GM12892 (cell line): ENCODE measurements at regions not wholly inside any gene's neighbourhood (a gene's known extent, or its start where the extent isn't known, plus 50 kb on each side); places are given as distances from the start of the nearest gene placed in this dataset.
"Not testable (repeated sequence)": the region's sequence is repeated elsewhere in the genome, so short reads cannot be mapped to it uniquely, and the experiment has no call there.

Experiments used
- DNase-seq: peaks from one replicate; pipeline ENCODE4 v3.0.0; 2011; ENCODE audit not compliant: insufficient read length
- FAIRE-seq: peaks from 2 replicates; lab custom pipeline; 2011; peaks lifted over from hg19 to GRCh38; lab: Jason Lieb, UNC
- POLR2A ChIP-seq: IDR thresholded peaks from 2 replicates; pipeline ENCODE4 v1.6.1; 2011; ENCODE audit warnings: low read depth, low read length, control low read depth
- POLR2AphosphoS5 ChIP-seq: IDR thresholded peaks from 2 replicates; pipeline ENCODE4 v1.6.1; 2011; ENCODE audit warnings: low read depth, low read length, control low read depth
- TAF1 ChIP-seq: IDR thresholded peaks from 2 replicates; pipeline ENCODE4 v1.6.1; 2011; ENCODE audit warnings: low read depth, mild to moderate bottlenecking, control low read depth, low read length, borderline replicate concordance

- TF ChIP-seq TAF1 (no peak), POLR2A (no peak), POLR2AphosphoS5 (no peak)
- FAIRE-seq, result no peak
Observed at GRCh38 chr9:120312031-120312430, 267.9 kb downstream of the CDK5RAP2 start.

GRCh38 chr9:120310035-120310434 is 269.9 kb downstream of the CDK5RAP2 start:
- TF ChIP-seq TAF1, result no peak
- no peak for TF ChIP-seq POLR2A
- TF ChIP-seq POLR2AphosphoS5, result no peak
- no peak for FAIRE-seq
- DNase-seq, result no peak

More at GRCh38 chr9:120312031-120312430, 267.9 kb downstream of the CDK5RAP2 start:
- DNase-seq, result no peak

DNA sequence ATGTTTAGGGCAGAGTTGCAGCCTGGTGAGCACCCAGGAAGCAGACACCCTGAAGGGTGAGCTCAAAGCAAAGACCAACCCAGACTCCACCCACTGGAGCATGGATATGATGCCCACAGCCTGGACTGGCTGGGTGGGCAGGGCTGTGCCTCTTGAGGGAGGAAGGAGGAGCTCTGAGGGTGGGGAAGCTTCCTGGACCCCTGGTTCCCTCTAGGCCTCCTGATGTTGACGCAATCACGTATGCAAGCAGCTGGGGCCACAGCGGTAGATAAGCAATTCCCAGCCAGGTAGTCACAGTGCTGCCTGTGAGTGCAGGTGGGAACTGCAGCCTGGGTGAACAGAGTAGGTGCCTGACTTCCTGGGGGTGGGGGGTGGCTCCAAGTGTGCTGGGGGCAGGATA is 271.5 kb downstream of the CDK5RAP2 start:
- FAIRE-seq (no peak), DNase-seq (no peak)
- TF ChIP-seq POLR2A (no peak), TAF1 (no peak), POLR2AphosphoS5 (no peak)

GRCh38 chr9:120307599-120307998 is 272.4 kb downstream of the CDK5RAP2 start:
- DNase-seq, result no peak
- FAIRE-seq, result no peak
- TF ChIP-seq POLR2AphosphoS5 (no peak), POLR2A (no peak), TAF1 (no peak)

- DNase-seq, result no peak
- FAIRE-seq, result no peak
- TF ChIP-seq TAF1, result no peak
- no peak for TF ChIP-seq POLR2A
- TF ChIP-seq POLR2AphosphoS5, result no peak
Observed at GRCh38 chr9:120306561-120306960, 273.4 kb downstream of the CDK5RAP2 start.

DNA sequence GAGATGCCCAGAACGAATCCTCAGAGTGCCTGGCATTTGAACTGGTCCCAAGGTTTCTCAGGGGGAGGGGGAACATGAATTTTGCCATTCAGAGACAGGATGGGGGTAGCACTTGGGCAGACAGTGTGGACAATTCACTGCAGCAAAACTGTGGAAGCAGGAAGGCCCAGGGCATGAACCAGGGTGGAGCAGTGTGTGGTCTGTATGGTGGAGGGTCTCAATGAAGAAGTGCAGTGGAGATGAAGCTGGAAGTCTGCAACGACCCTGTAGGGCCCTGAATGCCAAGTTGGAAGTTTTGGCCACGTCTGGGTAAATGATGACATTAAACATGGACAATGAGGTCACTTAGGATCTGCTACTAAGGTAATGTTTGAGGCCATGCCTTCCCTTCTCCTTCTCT is 273.9 kb downstream of the CDK5RAP2 start:
- FAIRE-seq (no peak), DNase-seq (no peak)
- TF ChIP-seq POLR2AphosphoS5 (no peak), POLR2A (no peak), TAF1 (no peak)

DNA sequence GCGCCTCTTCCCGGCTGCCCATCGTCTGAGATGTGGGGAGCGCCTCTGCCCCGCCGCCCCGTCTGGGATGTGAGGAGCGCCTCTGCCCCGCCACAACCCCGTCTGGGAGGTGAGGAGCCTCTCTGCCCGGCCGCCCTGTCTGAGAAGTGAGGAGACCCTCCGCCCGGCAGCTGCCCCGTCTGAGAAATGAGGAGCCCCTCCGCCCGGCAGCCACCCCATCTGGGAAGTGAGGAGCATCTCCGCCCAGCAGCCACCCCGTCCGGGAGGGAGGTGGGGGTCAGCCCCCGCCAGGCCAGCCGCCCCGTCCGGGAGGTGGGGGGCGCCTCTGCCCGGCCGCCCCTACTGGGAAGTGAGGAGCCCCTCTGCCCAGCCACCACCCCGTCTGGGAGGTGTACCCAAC is 275.1 kb downstream of the CDK5RAP2 start:
- not testable (repeated sequence) for FAIRE-seq, DNase-seq

GRCh38 chr9:120303519-120303918 is 276.4 kb downstream of the CDK5RAP2 start:
- FAIRE-seq (no peak), DNase-seq (no peak)
- TF ChIP-seq POLR2AphosphoS5 (no peak), POLR2A (no peak), TAF1 (no peak)

DNA sequence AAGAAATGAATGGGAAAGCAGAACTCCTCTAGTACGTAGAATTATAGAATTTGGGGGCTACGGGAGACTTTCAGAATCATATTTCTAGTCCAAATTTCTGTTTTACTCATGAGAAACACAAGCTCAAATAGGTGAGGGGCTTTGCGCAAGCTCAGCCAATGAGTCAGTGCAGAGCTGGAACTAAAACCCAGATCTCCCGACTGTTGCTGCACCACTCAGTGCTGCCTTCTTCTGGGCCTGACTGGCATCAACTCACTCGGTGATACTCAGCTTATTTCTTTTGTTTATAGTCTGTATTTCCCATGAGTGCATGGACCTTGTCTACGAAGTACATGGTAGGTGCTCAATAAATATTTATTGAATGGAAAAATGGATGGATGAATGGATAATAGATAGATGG is 280.2 kb downstream of the CDK5RAP2 start:
- FAIRE-seq (no peak), DNase-seq (no peak)
- no peak for TF ChIP-seq TAF1
- TF ChIP-seq POLR2AphosphoS5, result no peak
- TF ChIP-seq POLR2A, result no peak

DNA sequence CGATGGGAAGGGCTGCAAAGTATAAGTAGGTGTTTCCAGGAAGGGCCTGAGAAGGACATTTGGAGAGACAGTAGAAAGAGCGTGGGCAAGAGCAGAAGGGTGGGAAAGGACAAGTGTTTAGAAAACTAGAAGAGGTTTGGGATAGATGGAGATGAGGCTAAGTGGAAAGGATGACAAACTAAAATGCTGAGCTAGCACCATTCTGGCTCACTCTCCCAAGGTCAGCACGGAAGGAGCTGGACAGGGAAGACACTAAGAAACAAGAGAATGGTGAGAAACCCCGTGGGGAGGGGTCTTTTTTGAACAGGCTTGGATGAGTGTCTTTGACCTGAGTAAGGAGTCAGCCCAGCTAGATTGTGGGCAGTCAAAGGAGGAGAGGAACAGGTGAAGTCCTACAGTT is 286.0 kb downstream of the CDK5RAP2 start:
- DNase-seq, result no peak
- TF ChIP-seq POLR2A (no peak), POLR2AphosphoS5 (no peak), TAF1 (no peak)
- no peak for FAIRE-seq

- no peak for DNase-seq
- no peak for FAIRE-seq
- TF ChIP-seq TAF1 (no peak), POLR2AphosphoS5 (no peak), POLR2A (no peak)
Observed at GRCh38 chr9:120292606-120293005, 287.4 kb downstream of the CDK5RAP2 start.

DNA sequence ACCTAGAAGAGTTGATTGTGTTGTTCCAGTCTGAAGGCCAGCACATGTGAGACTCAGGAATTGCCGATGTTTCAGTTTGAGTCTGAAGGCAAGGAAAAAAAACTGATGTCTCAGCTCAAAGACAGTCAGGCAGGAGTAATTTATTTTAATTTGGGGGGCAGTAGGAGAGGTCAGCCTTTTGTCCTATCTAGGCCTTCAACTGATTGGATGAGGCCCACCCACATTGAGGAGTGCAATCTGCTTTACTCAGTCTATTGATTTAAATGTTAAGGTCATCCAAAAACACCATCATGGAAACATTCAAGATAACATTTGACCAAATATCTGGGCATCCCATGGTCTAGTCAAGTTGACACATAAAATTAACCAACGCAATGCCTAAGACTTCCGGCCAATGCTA is 288.9 kb downstream of the CDK5RAP2 start:
- no peak for FAIRE-seq
- no peak for DNase-seq
- TF ChIP-seq POLR2AphosphoS5, result no peak
- no peak for TF ChIP-seq POLR2A
- no peak for TF ChIP-seq TAF1
